Loucy (cell line): ENCODE measurements at regions not wholly inside any gene's neighbourhood (a gene's known extent, or its start where the extent isn't known, plus 50 kb on each side); places are given as distances from the start of the nearest gene placed in this dataset.

Experiments
- H2AFZ ChIP-seq: fragments of 200-600 bp; sonication (generic); 2 replicates; pipeline ENCODE4 v1.6.0; 2016; ENCODE audit warnings: antibody characterized with exemption, mild to moderate bottlenecking, low read length, moderate library complexity
- H3F3A ChIP-seq: fragments of 200-600 bp; 2 replicates; pipeline ENCODE4 v1.6.0; 2016; ENCODE audit warnings: antibody characterized with exemption, low read depth, mild to moderate bottlenecking
- H3K27me3 ChIP-seq: fragments of 200-600 bp; sonication (generic); 2 replicates; pipeline ENCODE4 v1.6.1; 2014; ENCODE audit warnings: low read length, mild to moderate bottlenecking; ENCODE audit not compliant: insufficient read depth, poor library complexity, severe bottlenecking
- H3K36me3 ChIP-seq: fragments of 200-600 bp; sonication (generic); 2 replicates; pipeline ENCODE4 v1.6.1; 2016; ENCODE audit warnings: low read length; ENCODE audit not compliant: insufficient read depth
- H3K4me1 ChIP-seq: fragments of 200-600 bp; sonication (generic); 2 replicates; pipeline ENCODE4 v1.5.1; 2014; ENCODE audit warnings: low read length, mild to moderate bottlenecking; ENCODE audit not compliant: insufficient read depth, poor library complexity, severe bottlenecking
- H3K4me2 ChIP-seq: fragments of 200-600 bp; sonication (generic); 2 replicates; pipeline ENCODE4 v1.6.0; 2014; ENCODE audit warnings: antibody characterized with exemption, low read length, low read depth, mild to moderate bottlenecking; ENCODE audit not compliant: poor library complexity, severe bottlenecking
- H3K4me3 ChIP-seq: fragments of 200-600 bp; sonication (generic); 2 replicates; pipeline ENCODE4 v1.5.1; 2014; ENCODE audit warnings: low read length, mild to moderate bottlenecking, mixed read lengths; ENCODE audit not compliant: poor library complexity, severe bottlenecking
- H3K79me2 ChIP-seq: fragments of 200-600 bp; sonication (generic); 2 replicates; pipeline ENCODE4 v1.6.1; 2014; ENCODE audit warnings: low read length; ENCODE audit not compliant: insufficient read depth
- H3K9ac ChIP-seq: fragments of 200-600 bp; sonication (generic); 2 replicates; pipeline ENCODE4 v1.6.0; 2014; ENCODE audit warnings: mild to moderate bottlenecking, low read depth, low read length, moderate library complexity; ENCODE audit not compliant: poor library complexity, severe bottlenecking
- H3K9me2 ChIP-seq: fragments of 200-600 bp; sonication (generic); replicated peaks from 2 replicates; pipeline ENCODE4 v1.6.1; 2016; ENCODE audit warnings: low read depth, low read length, mixed read lengths
- H3K9me3 ChIP-seq: fragments of 200-600 bp; sonication (generic); 2 replicates; pipeline ENCODE4 v1.6.1; 2014; ENCODE audit warnings: mild to moderate bottlenecking, antibody characterized with exemption, low read length, low read depth; ENCODE audit not compliant: insufficient read depth
- H4K20me1 ChIP-seq: fragments of 200-600 bp; sonication (generic); 2 replicates; pipeline ENCODE4 v1.6.0; 2014; ENCODE audit warnings: antibody characterized with exemption, low read length, mild to moderate bottlenecking; ENCODE audit not compliant: insufficient read depth, poor library complexity, severe bottlenecking
- EZH2phosphoT487 ChIP-seq: fragments of 200-600 bp; IDR thresholded peaks from 2 replicates; pipeline ENCODE4 v1.6.1; 2018; ENCODE audit warnings: antibody characterized with exemption, mild to moderate bottlenecking, moderate library complexity, borderline replicate concordance
- TF ChIP-seq, protein P1 (sequence below): fragments of 200-600 bp; sonication (generic); conservative IDR thresholded peaks from 2 replicates; pipeline ENCODE4 v1.5.1; 2014; ENCODE audit warnings: mild to moderate bottlenecking, antibody characterized with exemption, low read length

DNA sequence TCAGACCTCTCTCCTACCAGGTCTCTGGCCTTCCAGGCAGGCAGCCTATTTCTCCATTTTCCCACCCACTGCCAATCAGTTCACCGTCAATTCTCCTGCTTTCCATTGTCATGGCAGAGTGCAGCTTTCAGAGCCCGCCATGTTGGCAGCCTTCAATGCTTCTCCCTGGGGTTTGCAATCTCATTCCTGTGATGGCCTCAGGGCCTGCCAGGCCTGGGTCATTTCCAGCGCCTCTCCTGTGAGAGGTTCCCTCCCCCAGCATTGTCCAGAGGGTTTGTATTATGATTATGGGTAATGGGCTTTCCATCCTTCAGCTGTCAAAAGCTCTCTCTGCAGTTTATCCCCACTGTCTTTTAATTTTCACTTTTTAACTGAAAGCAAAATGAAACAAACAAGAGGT, 716.6 kb upstream of the CDH8 start:
- Histone ChIP-seq H3K36me3 (no peaks in the 10 kb centered on the region), H3F3A (no peaks in the 10 kb centered on the region), H3K9me3 (no peaks in the 10 kb centered on the region), H3K4me1 (no peaks in the 10 kb centered on the region), H4K20me1 (no peaks in the 10 kb centered on the region), H2AFZ (no peak overlapping the region), H3K4me3 (no peak overlapping the region), H3K27me3 (no peaks in the 10 kb centered on the region), H3K9ac (no peak overlapping the region), H3K79me2 (no peaks in the 10 kb centered on the region), H3K4me2 (no peak overlapping the region), H3K9me2 (no peaks in the 10 kb centered on the region)
- no peak for TF ChIP-seq EZH2phosphoT487
- TF ChIP-seq, protein P1, sequence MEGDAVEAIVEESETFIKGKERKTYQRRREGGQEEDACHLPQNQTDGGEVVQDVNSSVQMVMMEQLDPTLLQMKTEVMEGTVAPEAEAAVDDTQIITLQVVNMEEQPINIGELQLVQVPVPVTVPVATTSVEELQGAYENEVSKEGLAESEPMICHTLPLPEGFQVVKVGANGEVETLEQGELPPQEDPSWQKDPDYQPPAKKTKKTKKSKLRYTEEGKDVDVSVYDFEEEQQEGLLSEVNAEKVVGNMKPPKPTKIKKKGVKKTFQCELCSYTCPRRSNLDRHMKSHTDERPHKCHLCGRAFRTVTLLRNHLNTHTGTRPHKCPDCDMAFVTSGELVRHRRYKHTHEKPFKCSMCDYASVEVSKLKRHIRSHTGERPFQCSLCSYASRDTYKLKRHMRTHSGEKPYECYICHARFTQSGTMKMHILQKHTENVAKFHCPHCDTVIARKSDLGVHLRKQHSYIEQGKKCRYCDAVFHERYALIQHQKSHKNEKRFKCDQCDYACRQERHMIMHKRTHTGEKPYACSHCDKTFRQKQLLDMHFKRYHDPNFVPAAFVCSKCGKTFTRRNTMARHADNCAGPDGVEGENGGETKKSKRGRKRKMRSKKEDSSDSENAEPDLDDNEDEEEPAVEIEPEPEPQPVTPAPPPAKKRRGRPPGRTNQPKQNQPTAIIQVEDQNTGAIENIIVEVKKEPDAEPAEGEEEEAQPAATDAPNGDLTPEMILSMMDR, result no peak

DNA sequence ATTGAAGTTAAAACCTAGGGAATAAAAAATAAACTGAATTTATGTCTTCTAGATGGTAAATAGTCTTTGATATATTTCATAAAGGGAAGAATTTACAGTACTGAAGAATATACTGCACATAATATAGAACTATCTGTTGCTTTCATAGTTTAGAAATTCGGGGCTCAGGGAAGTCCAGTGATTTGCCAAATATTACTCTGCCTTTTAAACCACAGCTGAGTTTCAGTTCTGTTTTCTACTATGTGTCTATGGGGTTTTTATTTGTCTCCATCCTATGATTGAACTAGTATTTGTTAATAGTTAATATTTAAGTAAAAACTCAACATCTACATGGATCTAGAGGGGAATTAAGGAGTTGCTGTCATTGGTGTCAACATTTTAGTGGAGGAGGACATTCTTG, 715.0 kb upstream of the CDH8 start:
- Histone ChIP-seq H2AFZ (no peak overlapping the region), H3K9me2 (no peaks in the 10 kb centered on the region), H3K4me3 (no peak overlapping the region), H3K27me3 (no peaks in the 10 kb centered on the region), H4K20me1 (no peaks in the 10 kb centered on the region), H3K36me3 (no peaks in the 10 kb centered on the region), H3K4me2 (no peak overlapping the region), H3K79me2 (no peaks in the 10 kb centered on the region), H3K9ac (no peak overlapping the region), H3K9me3 (no peaks in the 10 kb centered on the region), H3F3A (no peaks in the 10 kb centered on the region), H3K4me1 (no peaks in the 10 kb centered on the region)
- no peak for TF ChIP-seq EZH2phosphoT487
- TF ChIP-seq, protein P1, result no peak

- Histone ChIP-seq H3K36me3 (no peaks in the 10 kb centered on the region), H3F3A (no peaks in the 10 kb centered on the region), H2AFZ (no peak overlapping the region), H3K4me1 (no peaks in the 10 kb centered on the region), H3K4me3 (no peak overlapping the region), H3K9me3 (no peaks in the 10 kb centered on the region), H3K9ac (no peak overlapping the region), H3K79me2 (no peaks in the 10 kb centered on the region), H3K9me2 (no peaks in the 10 kb centered on the region), H3K4me2 (no peak overlapping the region), H3K27me3 (no peaks in the 10 kb centered on the region), H4K20me1 (no peaks in the 10 kb centered on the region)
- TF ChIP-seq EZH2phosphoT487, result no peak
- TF ChIP-seq, protein P1, result no peak
These were observed 705.5 kb upstream of the CDH8 start for GRCh38 chr16:62741692-62742091.
